ENCODE measurements at regions not wholly inside any gene's neighbourhood (a gene's known extent, or its start where the extent isn't known, plus 50 kb on each side); places are given as distances from the start of the nearest gene placed in this dataset.

DNA sequence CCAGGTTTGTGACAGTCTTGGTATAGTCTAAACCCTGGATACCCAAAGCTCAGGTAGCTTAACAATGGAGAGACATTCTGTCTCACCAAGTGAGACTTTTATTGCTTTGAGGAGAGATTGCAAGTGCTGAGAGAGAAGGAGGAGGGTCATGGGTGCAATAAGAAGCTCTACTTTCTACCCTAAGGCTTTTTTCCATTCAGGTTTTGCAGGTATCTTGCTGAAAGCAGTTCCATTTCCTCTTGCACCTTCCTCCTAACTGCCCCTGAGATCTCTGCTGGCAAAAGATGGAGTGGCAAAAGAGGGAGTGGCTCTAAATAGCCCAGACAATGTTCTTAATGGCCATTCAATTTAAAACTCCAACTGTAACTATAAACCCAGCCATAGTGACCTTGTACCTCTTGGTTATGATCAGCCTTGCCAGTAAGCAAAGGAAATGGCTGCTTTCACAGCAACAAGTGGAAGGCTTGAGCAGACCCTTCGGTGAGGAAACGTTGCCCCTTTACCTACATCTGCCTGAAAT, 105.6 kb upstream of the CPEB2 start:
- TF ChIP-seq, protein P1, sequence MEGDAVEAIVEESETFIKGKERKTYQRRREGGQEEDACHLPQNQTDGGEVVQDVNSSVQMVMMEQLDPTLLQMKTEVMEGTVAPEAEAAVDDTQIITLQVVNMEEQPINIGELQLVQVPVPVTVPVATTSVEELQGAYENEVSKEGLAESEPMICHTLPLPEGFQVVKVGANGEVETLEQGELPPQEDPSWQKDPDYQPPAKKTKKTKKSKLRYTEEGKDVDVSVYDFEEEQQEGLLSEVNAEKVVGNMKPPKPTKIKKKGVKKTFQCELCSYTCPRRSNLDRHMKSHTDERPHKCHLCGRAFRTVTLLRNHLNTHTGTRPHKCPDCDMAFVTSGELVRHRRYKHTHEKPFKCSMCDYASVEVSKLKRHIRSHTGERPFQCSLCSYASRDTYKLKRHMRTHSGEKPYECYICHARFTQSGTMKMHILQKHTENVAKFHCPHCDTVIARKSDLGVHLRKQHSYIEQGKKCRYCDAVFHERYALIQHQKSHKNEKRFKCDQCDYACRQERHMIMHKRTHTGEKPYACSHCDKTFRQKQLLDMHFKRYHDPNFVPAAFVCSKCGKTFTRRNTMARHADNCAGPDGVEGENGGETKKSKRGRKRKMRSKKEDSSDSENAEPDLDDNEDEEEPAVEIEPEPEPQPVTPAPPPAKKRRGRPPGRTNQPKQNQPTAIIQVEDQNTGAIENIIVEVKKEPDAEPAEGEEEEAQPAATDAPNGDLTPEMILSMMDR (IDR thresholded peaks at IDR 0.05; ENCODE audit: low read depth, low read length, poor library complexity, severe bottlenecking), result no peak
- no peak for TF ChIP-seq EZH2phosphoT487 (IDR thresholded peaks at IDR 0.05; ENCODE audit: borderline replicate concordance, low read length)

Data from DOHH2 (cell line).